A549 (cell line): ENCODE measurements at regions not wholly inside any gene's neighbourhood (a gene's known extent, or its start where the extent isn't known, plus 50 kb on each side); places are given as distances from the start of the nearest gene placed in this dataset.

Experiments
- ATAC-seq, 2 experiments: fragments of 200-7000 bp in 1 of 2; fragments of >200 bp in 1 of 2; cut with Nextera tagmentation in 1 of 2; cut with Tn5 transposase in 1 of 2; 3 replicates each; pipeline versions ENCODE4 v1.8.0 to v1.9.1; 2018 to 2020; ENCODE audit warnings: mild to moderate bottlenecking in 1 of 2, moderate library complexity in 1 of 2
- CTCF ChIA-PET: fragments of 300-600 bp; sonication (Branson Sonifier 250); formaldehyde crosslinking; extraction: SDS; loops from one replicate; lab custom pipeline; 2021; ENCODE audit warnings: antibody characterized with exemption, inconsistent platforms; lab: Yijun Ruan, JAX
- POLR2A ChIA-PET: fragments of 350-600 bp; formaldehyde crosslinking; extraction: SDS; loops from one replicate; lab custom pipeline; 2021; ENCODE audit warnings: antibody characterized with exemption, inconsistent platforms; lab: Yijun Ruan, JAX
- DNase-seq, 2 experiments: peaks; one replicate each; pipeline versions ENCODE4 v3.0.0 to v3.0.0-alpha.2; 2011 to 2016; ENCODE audit warnings: low read depth in 1 of 2, low spot score in 1 of 2
- FAIRE-seq: peaks from 2 replicates; lab custom pipeline; 2011; peaks lifted over from hg19 to GRCh38; lab: Jason Lieb, UNC
- H3K27ac ChIP-seq, 2 experiments: fragments of >200 bp; sonication (Bioruptor Twin); formaldehyde crosslinking; 3 replicates each; pipeline ENCODE4 v1.5.1; 2016 to 2017
- H3K4me1 ChIP-seq: fragments of >200 bp; sonication (Bioruptor Twin); formaldehyde crosslinking; 3 replicates; pipeline ENCODE4 v1.6.1; 2016
- H3K4me2 ChIP-seq: fragments of >200 bp; sonication (Bioruptor Twin); formaldehyde crosslinking; 3 replicates; pipeline ENCODE4 v1.6.1; 2016
- H3K4me3 ChIP-seq: fragments of >200 bp; sonication (Bioruptor Twin); formaldehyde crosslinking; 3 replicates; pipeline ENCODE4 v1.5.1; 2016
- H3K9me3 ChIP-seq: fragments of >200 bp; sonication (Bioruptor Twin); formaldehyde crosslinking; 3 replicates; pipeline ENCODE4 v1.6.1; 2016
- CBX2 ChIP-seq: fragments of 200-600 bp; sonication (generic); IDR thresholded peaks from 2 replicates; pipeline ENCODE4 v1.6.1; 2016; ENCODE audit warnings: low read depth, mild to moderate bottlenecking, borderline replicate concordance
- CHD4 ChIP-seq: fragments of 200-600 bp; sonication (generic); IDR thresholded peaks from 2 replicates; pipeline ENCODE4 v1.6.1; 2016; ENCODE audit warnings: antibody characterized with exemption, mild to moderate bottlenecking, borderline replicate concordance
- EHF ChIP-seq: fragments of 250-450 bp; sonication (Bioruptor Pico); IDR thresholded peaks from 2 replicates; pipeline ENCODE4 v1.5.0; 2020; ENCODE audit warnings: mild to moderate bottlenecking
- EHMT2 ChIP-seq: fragments of 200-600 bp; sonication (generic); IDR thresholded peaks from 2 replicates; pipeline ENCODE4 v1.6.1; 2016; ENCODE audit warnings: antibody characterized with exemption, low read depth, mild to moderate bottlenecking, moderate library complexity
- ESRRA ChIP-seq: fragments of 150-350 bp; IDR thresholded peaks from 2 replicates; pipeline ENCODE4 v1.6.1; 2014; ENCODE audit warnings: mild to moderate bottlenecking, low read length, borderline replicate concordance
- HOXB13 ChIP-seq: fragments of 250-450 bp; sonication (Bioruptor Pico); IDR thresholded peaks from 2 replicates; pipeline ENCODE4 v1.5.0; 2020; ENCODE audit warnings: low read depth, mild to moderate bottlenecking, moderate library complexity
- NPAS2 ChIP-seq: fragments of 250-450 bp; sonication (Bioruptor Pico); IDR thresholded peaks from 2 replicates; pipeline ENCODE4 v1.8.0; 2022; ENCODE audit warnings: mild to moderate bottlenecking, moderate library complexity, borderline replicate concordance
- RARB ChIP-seq: fragments of 250-450 bp; sonication (Bioruptor Pico); IDR thresholded peaks from 2 replicates; pipeline ENCODE4 v1.8.0; 2021; ENCODE audit warnings: mild to moderate bottlenecking, moderate library complexity
- RCOR1 ChIP-seq: fragments of 150-350 bp; IDR thresholded peaks from 2 replicates; pipeline ENCODE4 v1.6.1; 2014; ENCODE audit warnings: antibody characterized with exemption, low read length, low read depth
- RFX5 ChIP-seq: fragments of 450-650 bp; IDR thresholded peaks from 2 replicates; pipeline ENCODE4 v1.7.1; 2014; ENCODE audit warnings: antibody characterized with exemption, mild to moderate bottlenecking, moderate library complexity
- SMC3 ChIP-seq: fragments of >200 bp; sonication (Bioruptor Twin); formaldehyde crosslinking; IDR thresholded peaks from 3 replicates; pipeline ENCODE4 v1.6.1; 2018; ENCODE audit warnings: inconsistent platforms
- SREBF2 ChIP-seq: fragments of 450-650 bp; IDR thresholded peaks from 2 replicates; pipeline ENCODE4 v1.6.1; 2014; ENCODE audit warnings: mild to moderate bottlenecking, moderate library complexity
- WGBS: methylation state at CpG from one replicate; pipeline ENCODE4 v1.1.6; 2017; ENCODE audit errors: missing lambda C conversion rate; 5-methylcytosine and 5-hydroxymethylcytosine counted together
- TF ChIP-seq, protein P1 (sequence below): IDR thresholded peaks from 2 replicates; pipeline ENCODE4 v1.6.1; 2012
- TF ChIP-seq, protein P2 (sequence below): fragments of 150-350 bp; IDR thresholded peaks from 2 replicates; pipeline ENCODE4 v1.6.1; 2014; ENCODE audit warnings: low read depth, mild to moderate bottlenecking, low read length
- TF ChIP-seq, protein P3 (sequence below): fragments of 250-450 bp; sonication (Bioruptor Pico); IDR thresholded peaks from 2 replicates; pipeline ENCODE4 v1.5.0; 2021; ENCODE audit warnings: mild to moderate bottlenecking, moderate library complexity, borderline replicate concordance
- TF ChIP-seq, protein P4 (sequence below): fragments of 250-450 bp; sonication (Bioruptor Pico); IDR thresholded peaks from 2 replicates; pipeline ENCODE4 v1.5.0; 2020; ENCODE audit warnings: low read depth, mild to moderate bottlenecking, moderate library complexity
- TF ChIP-seq, protein P5 (sequence below): fragments of 200-600 bp; sonication (generic); IDR thresholded peaks from 2 replicates; pipeline ENCODE4 v1.6.1; 2016; ENCODE audit warnings: antibody characterized with exemption, mild to moderate bottlenecking, moderate library complexity
- TF ChIP-seq, protein P6 (sequence below): fragments of >200 bp; sonication (Bioruptor Twin); formaldehyde crosslinking; IDR thresholded peaks from 3 replicates; pipeline ENCODE4 v1.5.1; 2016
- TF ChIP-seq, protein P7 (sequence below): fragments of >200 bp; sonication (Bioruptor Twin); formaldehyde crosslinking; IDR thresholded peaks from 2 replicates; pipeline ENCODE4 v1.6.1; 2016

DNA sequence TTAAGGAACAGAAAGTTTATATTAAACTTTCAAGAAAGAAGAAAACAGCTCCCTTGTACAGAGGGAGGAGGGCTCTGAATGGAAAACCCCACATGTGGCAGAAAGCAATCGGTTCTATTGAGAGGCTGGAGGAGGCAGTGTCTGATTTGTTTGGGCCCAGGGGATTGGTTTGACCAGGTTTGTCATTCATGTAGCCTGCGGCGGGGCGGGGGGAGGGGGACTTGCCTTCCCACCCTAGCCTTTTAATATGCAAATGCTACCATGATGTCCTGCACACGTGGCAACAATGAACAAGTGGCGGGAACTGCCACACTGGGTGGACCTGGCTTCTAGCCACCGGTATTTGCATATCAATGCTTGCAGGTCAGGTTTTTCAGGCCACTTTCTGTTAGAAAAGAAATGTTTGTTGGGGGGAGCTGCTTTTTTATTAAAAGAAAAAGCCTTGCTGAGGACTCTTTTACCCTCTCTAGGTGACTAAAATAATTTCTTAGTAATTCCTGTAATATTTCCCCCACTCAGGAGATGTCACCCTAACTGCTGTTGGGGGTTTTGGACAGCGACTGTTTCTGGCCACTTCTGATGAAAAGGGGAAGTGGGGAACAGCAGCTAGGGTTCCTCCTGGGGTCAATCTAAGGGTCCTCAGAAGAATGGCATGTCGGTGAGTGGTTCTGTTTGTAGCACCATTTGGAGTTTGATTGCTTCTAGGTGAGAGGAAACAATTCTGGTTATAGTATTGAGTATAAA, 691.2 kb downstream of the TBL1XR1 start (continued):
- TF ChIP-seq, protein P1, sequence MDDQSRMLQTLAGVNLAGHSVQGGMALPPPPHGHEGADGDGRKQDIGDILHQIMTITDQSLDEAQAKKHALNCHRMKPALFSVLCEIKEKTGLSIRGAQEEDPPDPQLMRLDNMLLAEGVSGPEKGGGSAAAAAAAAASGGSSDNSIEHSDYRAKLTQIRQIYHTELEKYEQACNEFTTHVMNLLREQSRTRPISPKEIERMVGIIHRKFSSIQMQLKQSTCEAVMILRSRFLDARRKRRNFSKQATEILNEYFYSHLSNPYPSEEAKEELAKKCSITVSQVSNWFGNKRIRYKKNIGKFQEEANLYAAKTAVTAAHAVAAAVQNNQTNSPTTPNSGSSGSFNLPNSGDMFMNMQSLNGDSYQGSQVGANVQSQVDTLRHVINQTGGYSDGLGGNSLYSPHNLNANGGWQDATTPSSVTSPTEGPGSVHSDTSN, result no peak
- TF ChIP-seq EHF (CRISPR knock-in tag), result no peak

DNA sequence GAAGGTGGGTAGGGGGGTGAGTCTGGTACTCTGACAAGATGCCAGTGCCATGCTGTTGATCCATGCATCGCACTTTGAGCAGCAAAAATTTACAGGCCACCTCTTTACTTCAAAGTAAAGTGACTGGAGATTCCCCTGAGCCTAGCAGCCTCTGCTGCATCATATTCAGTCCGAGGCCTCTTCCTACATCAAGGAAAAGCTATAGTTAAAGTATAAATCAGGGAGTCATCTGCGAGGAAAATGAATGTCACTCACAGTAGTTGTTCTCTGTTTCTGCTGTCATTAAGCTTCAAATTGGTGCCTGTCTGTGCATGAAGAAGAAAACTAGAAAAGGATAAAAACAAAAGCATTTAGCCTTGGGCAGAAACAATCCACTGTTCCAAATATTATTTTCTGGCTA, 706.2 kb downstream of the TBL1XR1 start:
- no peak for TF ChIP-seq CBX2
- TF ChIP-seq RCOR1, result no peak
- no peak for TF ChIP-seq EHMT2
- no peak for TF ChIP-seq SREBF2
- no peak for TF ChIP-seq ESRRA
- TF ChIP-seq, protein P2, sequence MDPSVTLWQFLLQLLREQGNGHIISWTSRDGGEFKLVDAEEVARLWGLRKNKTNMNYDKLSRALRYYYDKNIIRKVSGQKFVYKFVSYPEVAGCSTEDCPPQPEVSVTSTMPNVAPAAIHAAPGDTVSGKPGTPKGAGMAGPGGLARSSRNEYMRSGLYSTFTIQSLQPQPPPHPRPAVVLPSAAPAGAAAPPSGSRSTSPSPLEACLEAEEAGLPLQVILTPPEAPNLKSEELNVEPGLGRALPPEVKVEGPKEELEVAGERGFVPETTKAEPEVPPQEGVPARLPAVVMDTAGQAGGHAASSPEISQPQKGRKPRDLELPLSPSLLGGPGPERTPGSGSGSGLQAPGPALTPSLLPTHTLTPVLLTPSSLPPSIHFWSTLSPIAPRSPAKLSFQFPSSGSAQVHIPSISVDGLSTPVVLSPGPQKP, result no peak
- TF ChIP-seq NPAS2 (CRISPR knock-in tag), result no peak
- TF ChIP-seq HOXB13, result no peak
- TF ChIP-seq RFX5, result no peak
- TF ChIP-seq CHD4, result no peak
- TF ChIP-seq, protein P3, sequence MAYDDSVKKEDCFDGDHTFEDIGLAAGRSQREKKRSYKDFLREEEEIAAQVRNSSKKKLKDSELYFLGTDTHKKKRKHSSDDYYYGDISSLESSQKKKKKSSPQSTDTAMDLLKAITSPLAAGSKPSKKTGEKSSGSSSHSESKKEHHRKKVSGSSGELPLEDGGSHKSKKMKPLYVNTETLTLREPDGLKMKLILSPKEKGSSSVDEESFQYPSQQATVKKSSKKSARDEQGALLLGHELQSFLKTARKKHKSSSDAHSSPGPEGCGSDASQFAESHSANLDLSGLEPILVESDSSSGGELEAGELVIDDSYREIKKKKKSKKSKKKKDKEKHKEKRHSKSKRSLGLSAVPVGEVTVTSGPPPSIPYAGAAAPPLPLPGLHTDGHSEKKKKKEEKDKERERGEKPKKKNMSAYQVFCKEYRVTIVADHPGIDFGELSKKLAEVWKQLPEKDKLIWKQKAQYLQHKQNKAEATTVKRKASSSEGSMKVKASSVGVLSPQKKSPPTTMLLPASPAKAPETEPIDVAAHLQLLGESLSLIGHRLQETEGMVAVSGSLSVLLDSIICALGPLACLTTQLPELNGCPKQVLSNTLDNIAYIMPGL (CRISPR knock-in tag), result no peak
- TF ChIP-seq, protein P4, sequence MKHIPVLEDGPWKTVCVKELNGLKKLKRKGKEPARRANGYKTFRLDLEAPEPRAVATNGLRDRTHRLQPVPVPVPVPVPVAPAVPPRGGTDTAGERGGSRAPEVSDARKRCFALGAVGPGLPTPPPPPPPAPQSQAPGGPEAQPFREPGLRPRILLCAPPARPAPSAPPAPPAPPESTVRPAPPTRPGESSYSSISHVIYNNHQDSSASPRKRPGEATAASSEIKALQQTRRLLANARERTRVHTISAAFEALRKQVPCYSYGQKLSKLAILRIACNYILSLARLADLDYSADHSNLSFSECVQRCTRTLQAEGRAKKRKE (CRISPR knock-in tag), result no peak
- no peak for TF ChIP-seq SMC3
- TF ChIP-seq RARB (CRISPR knock-in tag), result no peak
- TF ChIP-seq, protein P5, sequence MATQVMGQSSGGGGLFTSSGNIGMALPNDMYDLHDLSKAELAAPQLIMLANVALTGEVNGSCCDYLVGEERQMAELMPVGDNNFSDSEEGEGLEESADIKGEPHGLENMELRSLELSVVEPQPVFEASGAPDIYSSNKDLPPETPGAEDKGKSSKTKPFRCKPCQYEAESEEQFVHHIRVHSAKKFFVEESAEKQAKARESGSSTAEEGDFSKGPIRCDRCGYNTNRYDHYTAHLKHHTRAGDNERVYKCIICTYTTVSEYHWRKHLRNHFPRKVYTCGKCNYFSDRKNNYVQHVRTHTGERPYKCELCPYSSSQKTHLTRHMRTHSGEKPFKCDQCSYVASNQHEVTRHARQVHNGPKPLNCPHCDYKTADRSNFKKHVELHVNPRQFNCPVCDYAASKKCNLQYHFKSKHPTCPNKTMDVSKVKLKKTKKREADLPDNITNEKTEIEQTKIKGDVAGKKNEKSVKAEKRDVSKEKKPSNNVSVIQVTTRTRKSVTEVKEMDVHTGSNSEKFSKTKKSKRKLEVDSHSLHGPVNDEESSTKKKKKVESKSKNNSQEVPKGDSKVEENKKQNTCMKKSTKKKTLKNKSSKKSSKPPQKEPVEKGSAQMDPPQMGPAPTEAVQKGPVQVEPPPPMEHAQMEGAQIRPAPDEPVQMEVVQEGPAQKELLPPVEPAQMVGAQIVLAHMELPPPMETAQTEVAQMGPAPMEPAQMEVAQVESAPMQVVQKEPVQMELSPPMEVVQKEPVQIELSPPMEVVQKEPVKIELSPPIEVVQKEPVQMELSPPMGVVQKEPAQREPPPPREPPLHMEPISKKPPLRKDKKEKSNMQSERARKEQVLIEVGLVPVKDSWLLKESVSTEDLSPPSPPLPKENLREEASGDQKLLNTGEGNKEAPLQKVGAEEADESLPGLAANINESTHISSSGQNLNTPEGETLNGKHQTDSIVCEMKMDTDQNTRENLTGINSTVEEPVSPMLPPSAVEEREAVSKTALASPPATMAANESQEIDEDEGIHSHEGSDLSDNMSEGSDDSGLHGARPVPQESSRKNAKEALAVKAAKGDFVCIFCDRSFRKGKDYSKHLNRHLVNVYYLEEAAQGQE, result no peak
- TF ChIP-seq, protein P6, sequence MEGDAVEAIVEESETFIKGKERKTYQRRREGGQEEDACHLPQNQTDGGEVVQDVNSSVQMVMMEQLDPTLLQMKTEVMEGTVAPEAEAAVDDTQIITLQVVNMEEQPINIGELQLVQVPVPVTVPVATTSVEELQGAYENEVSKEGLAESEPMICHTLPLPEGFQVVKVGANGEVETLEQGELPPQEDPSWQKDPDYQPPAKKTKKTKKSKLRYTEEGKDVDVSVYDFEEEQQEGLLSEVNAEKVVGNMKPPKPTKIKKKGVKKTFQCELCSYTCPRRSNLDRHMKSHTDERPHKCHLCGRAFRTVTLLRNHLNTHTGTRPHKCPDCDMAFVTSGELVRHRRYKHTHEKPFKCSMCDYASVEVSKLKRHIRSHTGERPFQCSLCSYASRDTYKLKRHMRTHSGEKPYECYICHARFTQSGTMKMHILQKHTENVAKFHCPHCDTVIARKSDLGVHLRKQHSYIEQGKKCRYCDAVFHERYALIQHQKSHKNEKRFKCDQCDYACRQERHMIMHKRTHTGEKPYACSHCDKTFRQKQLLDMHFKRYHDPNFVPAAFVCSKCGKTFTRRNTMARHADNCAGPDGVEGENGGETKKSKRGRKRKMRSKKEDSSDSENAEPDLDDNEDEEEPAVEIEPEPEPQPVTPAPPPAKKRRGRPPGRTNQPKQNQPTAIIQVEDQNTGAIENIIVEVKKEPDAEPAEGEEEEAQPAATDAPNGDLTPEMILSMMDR, result no peak
- TF ChIP-seq, protein P7, sequence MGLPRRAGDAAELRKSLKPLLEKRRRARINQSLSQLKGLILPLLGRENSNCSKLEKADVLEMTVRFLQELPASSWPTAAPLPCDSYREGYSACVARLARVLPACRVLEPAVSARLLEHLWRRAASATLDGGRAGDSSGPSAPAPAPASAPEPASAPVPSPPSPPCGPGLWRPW, result no peak
- POLR2A ChIA-PET, result no interaction called here
- FAIRE-seq (no peak), ATAC-seq (no peak), DNase-seq (no peak)
- CTCF ChIA-PET, result no interaction called here
- no peaks in the 10 kb centered on the region for H3K4me1 ChIP-seq
- 2% methylated on average over 3 of the region's 3 CpGs for WGBS
- no peak overlapping the region for H3K4me2 ChIP-seq
- no peak overlapping the region for H3K27ac ChIP-seq
- H3K9me3 ChIP-seq, result no peaks in the 10 kb centered on the region
- no peak overlapping the region for H3K4me3 ChIP-seq
